Smooth muscle cell (in vitro differentiated cells): ENCODE measurements at regions not wholly inside any gene's neighbourhood (a gene's known extent, or its start where the extent isn't known, plus 50 kb on each side); places are given as distances from the start of the nearest gene placed in this dataset.
A peak's percentile ranks its signal among the peaks of the same experiment; 100 is the strongest.

ENCODE experiments used
- DNase-seq: peaks from one replicate; lab custom pipeline; 2025; ENCODE audit not compliant: unreplicated experiment; lab: John Stamatoyannopoulos, UW
- H2AFZ ChIP-seq: fragments of 200-600 bp; sonication (generic); 2 replicates; pipeline ENCODE4 v1.6.0; 2016; ENCODE audit warnings: antibody characterized with exemption, low read depth, mild to moderate bottlenecking
- H3F3A ChIP-seq: fragments of 200-600 bp; sonication (generic); 2 replicates; pipeline ENCODE4 v1.6.0; 2017; ENCODE audit warnings: antibody characterized with exemption, low read depth
- H3K27ac ChIP-seq: fragments of 200-600 bp; sonication (generic); 2 replicates; pipeline ENCODE4 v1.5.1; 2016; ENCODE audit warnings: low read depth, mild to moderate bottlenecking
- H3K27me3 ChIP-seq: fragments of 200-600 bp; sonication (generic); 2 replicates; pipeline ENCODE4 v1.6.1; 2016; ENCODE audit warnings: low read depth, mild to moderate bottlenecking
- H3K36me3 ChIP-seq: fragments of 200-600 bp; sonication (generic); 2 replicates; pipeline ENCODE4 v1.5.1; 2016; ENCODE audit warnings: low read depth
- H3K4me1 ChIP-seq: fragments of 200-600 bp; sonication (generic); 2 replicates; pipeline ENCODE4 v1.5.1; 2016; ENCODE audit warnings: low read depth
- H3K4me2 ChIP-seq: fragments of 200-600 bp; sonication (generic); 2 replicates; pipeline ENCODE4 v1.6.0; 2016; ENCODE audit warnings: mild to moderate bottlenecking
- H3K4me3 ChIP-seq: fragments of 200-600 bp; sonication (generic); 2 replicates; pipeline ENCODE4 v1.5.1; 2016; ENCODE audit warnings: mild to moderate bottlenecking
- H3K79me2 ChIP-seq: fragments of 200-600 bp; sonication (generic); 2 replicates; pipeline ENCODE4 v1.6.0; 2016; ENCODE audit warnings: low read depth, mild to moderate bottlenecking
- H3K9ac ChIP-seq: fragments of 200-600 bp; sonication (generic); 2 replicates; pipeline ENCODE4 v1.6.0; 2016; ENCODE audit warnings: low read depth
- H3K9me3 ChIP-seq: fragments of 200-600 bp; sonication (generic); replicated peaks from 2 replicates; pipeline ENCODE4 v1.5.1; 2016; ENCODE audit warnings: low read depth
- H4K20me1 ChIP-seq: fragments of 200-600 bp; sonication (generic); 2 replicates; pipeline ENCODE4 v1.6.0; 2016; ENCODE audit warnings: low read depth
- CTCF ChIP-seq: fragments of 200-600 bp; sonication (generic); IDR thresholded peaks from 2 replicates; pipeline ENCODE4 v1.5.1; 2017; ENCODE audit warnings: borderline replicate concordance, mild to moderate bottlenecking, antibody characterized with exemption; ENCODE audit not compliant: insufficient read depth, poor library complexity, severe bottlenecking
- WGBS: methylation state at CpG from one replicate; pipeline ENCODE4 v1.1.7; 2016; ENCODE audit warnings: low lambda C conversion rate; 5-methylcytosine and 5-hydroxymethylcytosine counted together

DNA sequence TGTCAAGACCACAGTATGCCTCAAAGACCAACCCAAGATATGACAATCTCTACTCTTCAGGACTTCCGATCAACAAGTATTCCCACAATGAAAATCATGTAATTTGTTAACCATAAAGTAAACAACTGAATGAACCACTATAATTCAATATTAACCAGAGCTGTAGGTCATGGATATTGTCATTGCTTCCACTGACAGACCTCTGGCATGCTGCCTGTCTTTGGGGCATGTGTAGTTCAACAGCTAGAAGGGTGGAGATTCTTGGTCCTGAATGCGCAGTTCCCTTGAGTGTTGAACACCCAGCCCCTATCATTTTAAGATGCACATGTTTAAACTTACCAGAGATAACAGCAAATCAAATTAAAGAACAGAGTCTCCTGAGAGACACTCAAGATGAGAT lies 283.0 kb downstream of the CEMIP2 start:
- no peak for DNase-seq
- Histone ChIP-seq H3K9me3 (no peaks in the 10 kb centered on the region), H3F3A (no peaks in the 10 kb centered on the region), H3K4me2 (no peak overlapping the region), H3K4me1 (no peaks in the 10 kb centered on the region), H2AFZ (no peak overlapping the region), H3K79me2 (no peaks in the 10 kb centered on the region), H3K9ac (no peak overlapping the region), H3K27me3 (no peaks in the 10 kb centered on the region), H3K4me3 (no peak overlapping the region), H4K20me1 (no peaks in the 10 kb centered on the region), H3K27ac (no peak overlapping the region), H3K36me3 (no peaks in the 10 kb centered on the region)
- WGBS = 72% methylated on average over 2 of the region's 2 CpGs
- no peak for TF ChIP-seq CTCF

- no peak for TF ChIP-seq CTCF
- H3K27ac ChIP-seq = no peak overlapping the region
- no peak overlapping the region for H3K4me2 ChIP-seq
- no peaks in the 10 kb centered on the region for H3F3A ChIP-seq
- H3K9me3 ChIP-seq = no peaks in the 10 kb centered on the region
- no peaks in the 10 kb centered on the region for H3K27me3 ChIP-seq
- no peak for DNase-seq
- no peaks in the 10 kb centered on the region for H3K79me2 ChIP-seq
- H3K4me3 ChIP-seq = no peak overlapping the region
- H3K36me3 ChIP-seq = no peaks in the 10 kb centered on the region
- H3K9ac ChIP-seq = no peak overlapping the region
- H3K4me1 ChIP-seq = no peaks in the 10 kb centered on the region
- H4K20me1 ChIP-seq = no peaks in the 10 kb centered on the region
- 90% methylated on average over 4 of the region's 4 CpGs for WGBS
- H2AFZ ChIP-seq = no peak overlapping the region
Measured at GRCh38 chr9:71483436-71483835, 284.9 kb downstream of the CEMIP2 start.

GRCh38 chr9:71479621-71480020 lies 288.7 kb downstream of the CEMIP2 start:
- Histone ChIP-seq H3K4me3 (no peak overlapping the region), H3K9ac (no peak overlapping the region), H4K20me1 (no peaks in the 10 kb centered on the region), H3K27ac (no peak overlapping the region), H3K27me3 (no peaks in the 10 kb centered on the region), H3K4me2 (no peak overlapping the region), H3K79me2 (no peaks in the 10 kb centered on the region), H3K36me3 (no peaks in the 10 kb centered on the region), H2AFZ (no peak overlapping the region), H3K4me1 (no peaks in the 10 kb centered on the region), H3F3A (no peaks in the 10 kb centered on the region), H3K9me3 (no peaks in the 10 kb centered on the region)
- 94% methylated on average over 4 of the region's 4 CpGs for WGBS
- no peak for TF ChIP-seq CTCF
- no peak for DNase-seq

DNA sequence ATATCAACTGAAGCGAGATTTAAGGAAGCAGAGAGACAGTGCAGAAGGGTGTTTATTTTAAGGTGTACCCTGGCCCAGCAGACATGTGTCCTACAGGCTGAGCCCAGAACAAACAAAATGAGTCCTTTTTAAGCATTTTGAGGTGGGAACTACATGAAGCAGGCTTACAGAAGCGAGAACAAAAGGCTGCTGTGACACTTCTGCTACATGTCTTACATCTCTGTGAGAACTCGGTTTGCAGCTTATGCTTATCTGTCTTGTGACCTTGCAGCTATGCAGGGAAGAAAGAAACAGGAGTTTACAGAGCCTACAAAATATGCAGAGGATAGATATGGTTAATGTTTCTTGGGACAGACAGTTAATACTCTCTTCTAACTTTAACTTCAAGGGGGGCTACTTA lies 295.9 kb downstream of the CEMIP2 start:
- Histone ChIP-seq H4K20me1 (no peaks in the 10 kb centered on the region), H3K4me3 (no peak overlapping the region), H3K27me3 (no peaks in the 10 kb centered on the region), H3K4me2 (peak overlapping the region; percentile 29), H3K9me3 (no peaks in the 10 kb centered on the region), H2AFZ (no peak overlapping the region), H3K4me1 (no peaks in the 10 kb centered on the region), H3F3A (no peaks in the 10 kb centered on the region), H3K79me2 (no peaks in the 10 kb centered on the region), H3K27ac (no peak overlapping the region), H3K36me3 (no peaks in the 10 kb centered on the region), H3K9ac (no peak overlapping the region)
- 24% methylated on average over 3 of the region's 3 CpGs for WGBS
- no peak for DNase-seq
- TF ChIP-seq CTCF = no peak
